CD4-positive, alpha-beta T cell treated with Interleukin-15 for 4 hours (primary cell): ENCODE measurements at regions not wholly inside any gene's neighbourhood (a gene's known extent, or its start where the extent isn't known, plus 50 kb on each side); places are given as distances from the start of the nearest gene placed in this dataset.

Experiments
- DNase-seq: peaks from one replicate; pipeline ENCODE4 v3.0.0-alpha.2; 2020; ENCODE audit warnings: low spot score

DNA sequence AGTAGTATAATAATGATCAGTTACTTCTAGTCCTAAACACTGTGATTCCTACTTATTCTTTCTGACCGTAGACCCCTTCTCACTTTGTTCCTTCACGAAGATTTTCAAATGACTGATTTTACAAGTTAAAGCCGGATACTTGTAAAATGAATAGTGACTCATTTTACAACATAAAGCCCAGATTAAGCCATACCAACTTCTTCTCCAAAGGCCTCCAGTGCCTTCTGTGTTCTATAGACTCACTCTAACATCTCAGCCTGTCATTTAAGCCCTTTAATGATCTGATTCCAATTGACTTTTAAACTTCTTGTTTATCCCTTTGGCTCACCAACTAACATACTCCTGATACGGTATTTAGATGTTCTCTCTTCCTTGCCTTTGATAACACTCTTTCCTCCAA is 480.0 kb upstream of the HS3ST1 start:
- DNase-seq = no peak

DNA sequence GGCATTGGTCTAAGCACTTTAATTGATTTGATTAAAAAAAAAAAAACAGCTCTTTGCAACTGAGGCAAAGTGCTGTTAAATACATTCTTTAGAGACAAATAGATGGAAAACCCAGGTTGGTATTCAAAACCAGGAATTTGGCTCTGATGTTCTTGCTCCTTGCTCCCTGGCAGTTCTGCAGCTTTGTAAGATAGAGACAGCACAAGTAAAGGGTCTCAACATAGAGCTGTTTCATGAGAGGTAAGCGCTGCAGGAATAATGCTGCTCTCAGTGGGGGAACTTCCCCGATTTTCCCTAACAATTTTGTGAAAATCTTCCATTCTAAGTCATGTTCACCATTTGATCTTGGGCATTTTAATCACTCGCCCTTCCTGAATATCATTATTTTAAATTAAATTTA is 479.5 kb upstream of the HS3ST1 start:
- DNase-seq = no peak

DNA sequence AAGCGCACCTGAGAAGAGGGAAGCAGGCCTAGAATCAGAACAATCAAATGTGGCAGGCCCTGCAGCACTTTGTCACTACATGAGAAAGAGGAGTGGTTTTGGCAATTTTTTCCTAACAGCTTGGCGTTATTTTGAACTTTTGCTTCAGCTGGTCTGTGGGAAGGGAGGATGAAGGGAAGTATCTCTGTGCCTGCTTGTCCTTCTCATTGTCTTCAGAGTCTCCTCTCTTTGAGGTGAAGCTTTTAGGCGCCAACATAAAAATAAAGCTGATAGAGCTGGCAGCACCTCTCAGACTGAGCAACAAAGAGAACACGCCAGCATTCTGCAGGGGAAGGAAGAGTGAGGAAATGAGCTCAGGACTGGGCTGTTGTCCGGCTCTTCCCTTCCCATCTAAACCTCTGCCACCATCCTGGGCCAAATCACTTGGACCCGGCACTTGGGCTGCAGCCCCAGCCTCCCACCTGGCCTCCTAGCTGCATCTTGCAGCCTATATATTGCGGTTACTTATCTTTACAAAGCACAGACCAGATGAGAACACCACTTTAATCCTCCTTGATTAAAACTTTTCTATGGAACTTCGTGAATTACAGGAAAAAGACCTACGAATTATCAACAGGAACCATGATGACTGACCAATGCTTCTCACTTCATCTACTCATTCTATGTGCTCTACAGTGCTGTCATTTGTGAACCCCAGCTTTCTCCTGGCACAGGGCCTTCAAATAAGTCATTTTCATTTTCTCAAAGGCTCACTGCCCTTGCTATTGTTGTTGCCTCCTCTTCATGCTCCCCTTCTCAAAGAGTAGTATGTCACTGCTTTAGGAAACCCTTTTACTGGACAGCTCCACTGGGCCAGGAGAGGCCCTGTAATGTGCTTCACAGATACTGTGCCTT is 476.4 kb upstream of the HS3ST1 start:
- no peak for DNase-seq

- DNase-seq = no peak
Observed at GRCh38 chr4:11904117-11904535, 475.4 kb upstream of the HS3ST1 start.

- no peak for DNase-seq
Observed at GRCh38 chr4:11901089-11901488, 472.4 kb upstream of the HS3ST1 start.

GRCh38 chr4:11900359-11900758 is 471.7 kb upstream of the HS3ST1 start:
- DNase-seq = no peak

DNA sequence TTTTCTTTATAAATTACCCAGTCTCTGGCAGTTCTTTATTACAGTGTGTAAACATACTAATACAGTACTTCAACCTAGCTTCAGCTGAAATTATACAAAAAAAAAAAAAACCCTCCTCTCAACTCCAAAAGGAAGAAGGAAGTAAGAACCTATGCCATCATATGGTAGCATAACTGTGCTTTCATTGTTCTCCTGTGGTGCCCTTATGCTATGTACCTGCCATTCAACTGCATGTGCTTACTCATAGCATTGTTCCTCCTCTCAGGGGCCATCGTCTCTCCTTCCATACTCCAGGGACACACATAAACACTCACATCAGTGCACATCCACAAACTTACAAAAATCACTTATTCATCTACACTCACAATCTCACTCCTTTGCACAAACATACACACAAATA is 470.1 kb upstream of the HS3ST1 start:
- DNase-seq = no peak

DNA sequence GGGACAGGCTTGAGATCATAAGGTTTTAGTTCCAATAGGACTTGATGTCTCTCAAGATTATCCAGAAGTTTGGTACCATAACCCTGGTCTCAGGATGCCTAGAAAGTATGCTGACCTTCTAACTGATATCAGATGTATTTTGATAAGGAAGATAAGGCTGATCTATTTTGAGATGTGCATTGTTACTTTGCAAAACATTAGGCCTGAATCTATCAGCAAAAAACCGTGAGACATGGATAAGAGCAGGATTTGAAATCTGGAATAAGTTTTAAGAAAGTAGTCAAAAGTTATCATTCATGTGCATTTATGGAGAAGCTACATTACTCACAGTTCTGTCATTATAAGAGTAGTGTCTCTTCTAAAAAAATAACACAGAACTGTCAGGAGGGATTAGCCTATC is 467.1 kb upstream of the HS3ST1 start:
- DNase-seq = no peak

DNA sequence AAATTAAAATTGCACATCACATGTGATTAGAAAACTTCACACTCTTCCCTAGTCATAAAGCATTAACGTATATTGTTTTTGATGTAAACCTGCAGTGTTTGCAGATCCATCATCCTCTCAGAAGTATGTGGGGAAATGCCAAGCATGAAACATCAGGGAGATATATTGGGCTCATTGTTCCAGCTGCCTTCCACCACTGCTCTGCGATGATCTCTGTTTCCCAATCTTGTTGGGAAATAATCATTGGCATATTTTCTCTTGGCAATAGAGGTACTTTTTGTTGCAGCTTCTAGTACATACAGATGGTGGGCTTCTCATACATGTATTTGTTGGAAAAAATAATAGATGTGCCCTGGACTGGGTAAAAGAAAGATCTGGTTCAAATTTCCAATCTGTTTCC is 466.3 kb upstream of the HS3ST1 start:
- no peak for DNase-seq

DNA sequence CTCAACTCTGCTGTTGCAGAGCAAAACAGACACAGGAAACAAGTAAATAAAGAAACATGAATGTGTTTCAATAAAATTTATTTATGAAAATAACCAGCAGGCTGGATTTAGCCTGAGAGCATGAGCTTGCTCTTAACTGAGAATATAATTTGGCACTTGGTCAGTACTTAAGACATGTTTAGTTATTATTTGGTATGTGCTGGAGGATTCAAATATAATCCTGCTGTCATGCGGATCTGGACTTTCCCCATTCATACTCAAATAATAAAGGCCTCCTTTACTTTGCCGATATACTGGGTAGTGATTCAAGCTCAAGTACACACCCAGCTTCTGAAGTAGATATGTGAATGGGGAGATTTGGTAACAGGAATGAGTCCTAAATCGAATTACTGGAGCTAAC is 465.5 kb upstream of the HS3ST1 start:
- DNase-seq = no peak

DNA sequence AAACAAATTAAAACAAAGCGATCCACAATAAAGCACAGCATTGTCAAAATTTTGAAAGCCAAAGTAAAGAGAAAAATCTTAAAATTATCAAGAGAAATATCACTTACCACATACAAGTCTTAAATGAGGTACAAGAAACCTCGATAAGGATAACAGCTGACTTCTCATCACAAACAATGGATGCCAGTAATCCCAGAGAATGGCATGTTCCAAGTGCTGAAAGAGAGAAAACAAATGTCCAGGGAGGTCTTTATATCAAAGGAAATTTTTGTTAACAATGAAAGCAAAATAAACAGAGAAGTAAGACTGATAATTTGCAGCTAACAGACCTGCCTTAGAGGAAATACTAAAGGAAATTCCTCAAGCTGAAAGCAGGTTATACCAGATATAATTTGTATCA is 460.4 kb upstream of the HS3ST1 start:
- no peak for DNase-seq

DNA sequence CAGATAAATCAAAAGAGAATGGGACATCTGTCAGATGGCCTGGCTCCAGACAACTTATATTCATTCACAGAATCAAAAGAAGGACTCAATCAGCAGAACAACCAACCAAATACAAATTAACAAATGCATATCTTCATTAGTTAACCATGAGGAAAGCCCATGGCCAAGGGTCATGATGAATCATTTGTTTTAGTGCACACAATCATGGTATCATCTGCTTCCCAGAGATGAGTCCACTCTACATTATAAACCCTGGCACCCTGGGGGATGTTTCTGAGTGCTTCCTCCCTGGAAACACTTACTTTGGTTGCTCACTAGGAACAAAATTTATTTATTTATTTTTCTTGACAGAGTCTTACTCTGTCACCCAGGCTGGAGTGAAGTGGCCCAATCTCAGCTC is 453.3 kb upstream of the HS3ST1 start:
- no peak for DNase-seq

GRCh38 chr4:11881364-11881763 is 452.7 kb upstream of the HS3ST1 start:
- no peak for DNase-seq

DNA sequence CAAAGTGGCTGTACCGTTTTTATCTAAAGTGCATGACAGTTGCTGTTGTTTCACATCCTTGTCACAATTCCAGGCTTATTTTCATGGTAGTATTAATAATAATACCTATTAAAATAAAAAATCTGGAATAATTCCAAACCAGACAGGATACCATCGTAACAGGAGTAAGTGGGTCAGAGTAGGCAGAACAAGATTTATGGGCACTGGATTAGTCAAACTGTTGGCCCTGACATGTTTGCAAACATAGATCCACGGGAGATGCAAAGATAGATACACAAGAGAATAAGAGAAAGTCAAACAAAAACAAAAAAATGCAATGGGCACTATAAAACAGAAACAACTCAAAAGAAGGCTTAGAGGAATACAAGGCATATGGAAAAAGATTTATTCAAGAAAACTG is 449.5 kb upstream of the HS3ST1 start:
- no peak for DNase-seq

DNA sequence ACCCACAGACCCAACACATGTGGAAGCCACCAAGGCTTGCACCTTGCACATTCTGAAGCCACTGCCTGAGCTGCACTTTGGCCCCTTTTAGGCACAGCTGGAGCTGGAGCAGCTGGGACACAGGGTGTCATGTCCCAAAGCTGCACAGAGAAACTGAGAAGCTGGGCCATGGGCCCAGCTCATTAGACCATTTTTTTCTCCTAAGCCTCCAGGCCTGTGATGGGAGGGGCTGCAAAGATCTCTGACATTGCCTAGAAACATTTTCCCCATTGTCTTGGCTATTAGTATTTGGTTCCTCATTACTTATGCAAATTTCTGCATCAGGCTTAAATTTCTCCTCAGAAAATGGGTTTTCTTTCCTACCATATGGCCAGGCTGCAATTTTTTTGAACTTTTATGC is 447.4 kb upstream of the HS3ST1 start:
- no peak for DNase-seq

DNA sequence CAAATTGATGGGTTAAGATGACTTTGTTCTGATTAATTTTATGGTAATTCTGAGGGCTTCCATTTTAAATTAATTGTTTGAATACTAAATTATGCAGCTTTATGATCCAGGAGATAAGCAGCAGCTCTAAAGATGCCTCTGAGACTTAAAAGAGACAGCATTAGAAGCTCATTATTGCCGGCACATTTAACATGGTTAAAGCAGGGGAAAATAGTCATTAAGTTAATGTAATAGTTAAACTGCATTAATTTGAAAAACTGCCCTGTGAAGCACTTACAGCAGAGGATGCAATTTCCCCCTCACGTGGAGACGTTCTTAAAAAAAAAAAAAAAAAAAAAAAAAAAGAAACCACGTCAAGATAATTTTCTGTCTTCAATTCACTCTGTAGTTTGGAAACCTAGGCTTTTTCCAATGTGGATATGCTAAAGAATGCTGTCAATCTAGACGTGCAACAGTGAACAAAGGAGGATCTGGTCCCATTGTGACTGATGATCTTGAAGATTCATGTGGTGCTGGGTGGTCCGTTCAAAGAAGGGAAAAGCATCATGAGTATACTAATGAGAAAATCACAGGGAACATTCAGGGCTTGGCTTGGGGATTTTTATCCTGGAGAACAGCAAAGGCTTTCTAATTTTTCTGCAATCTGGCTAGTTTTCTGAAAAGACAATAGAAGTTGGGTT is 440.6 kb upstream of the HS3ST1 start:
- DNase-seq = no peak

GRCh38 chr4:11866391-11866790 is 437.7 kb upstream of the HS3ST1 start:
- DNase-seq = no peak

- DNase-seq = no peak
Observed at GRCh38 chr4:11860996-11861395, 432.3 kb upstream of the HS3ST1 start.

DNA sequence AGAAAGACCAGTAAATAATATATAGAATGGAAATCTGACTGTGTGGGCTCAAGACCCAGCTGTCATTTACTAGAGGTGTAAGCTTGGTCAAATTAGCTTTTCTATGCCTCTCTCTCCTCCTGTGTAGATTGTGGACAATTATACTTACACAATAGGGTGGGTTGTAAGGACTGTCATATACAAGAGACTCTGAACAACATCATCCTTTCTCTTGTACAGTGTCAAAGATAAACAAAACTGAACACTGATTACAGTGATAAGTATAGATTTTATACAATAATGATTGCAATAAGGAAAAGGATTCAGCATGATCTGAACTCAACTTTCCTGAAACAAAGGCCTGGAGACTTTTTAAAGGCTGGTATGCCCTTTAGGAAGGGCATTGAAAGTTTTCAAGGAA is 429.2 kb upstream of the HS3ST1 start:
- no peak for DNase-seq

DNA sequence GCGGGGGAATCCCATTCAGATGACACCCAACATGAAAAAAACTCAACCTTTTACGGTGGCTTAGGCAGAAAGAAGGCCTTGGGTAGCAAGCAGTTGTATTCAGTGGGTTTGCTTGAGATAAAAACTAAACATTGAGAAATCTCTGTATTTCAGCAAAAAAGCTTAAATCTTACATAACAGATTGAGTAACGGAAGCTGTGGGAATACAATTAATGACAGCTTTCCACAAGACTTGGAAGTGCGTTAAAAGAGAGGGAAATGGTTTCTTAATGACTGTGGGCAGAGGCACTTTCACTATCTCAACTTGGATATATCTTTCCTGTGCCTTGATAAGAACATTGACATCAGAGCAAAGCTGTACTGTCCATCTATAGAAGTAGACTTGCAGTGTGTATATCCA is 418.5 kb upstream of the HS3ST1 start:
- DNase-seq = no peak

DNA sequence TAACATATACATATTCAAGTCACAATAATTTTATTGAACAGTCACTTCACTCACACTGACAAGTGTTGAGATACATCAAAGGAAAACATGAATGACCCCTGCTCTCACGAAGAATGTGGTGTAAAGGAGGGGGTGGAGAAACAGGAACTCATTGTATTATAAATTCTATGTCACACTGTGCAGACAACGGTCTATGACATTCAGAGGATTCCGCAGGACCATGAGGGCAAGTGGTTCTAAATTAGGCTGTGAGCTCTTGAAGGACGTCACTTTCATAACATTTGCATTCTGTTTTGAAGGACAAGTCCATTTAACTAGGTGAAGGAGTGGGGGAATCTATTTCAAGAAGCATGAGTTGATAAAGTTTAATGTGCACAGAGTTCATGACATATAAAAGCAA is 415.2 kb upstream of the HS3ST1 start:
- no peak for DNase-seq

DNA sequence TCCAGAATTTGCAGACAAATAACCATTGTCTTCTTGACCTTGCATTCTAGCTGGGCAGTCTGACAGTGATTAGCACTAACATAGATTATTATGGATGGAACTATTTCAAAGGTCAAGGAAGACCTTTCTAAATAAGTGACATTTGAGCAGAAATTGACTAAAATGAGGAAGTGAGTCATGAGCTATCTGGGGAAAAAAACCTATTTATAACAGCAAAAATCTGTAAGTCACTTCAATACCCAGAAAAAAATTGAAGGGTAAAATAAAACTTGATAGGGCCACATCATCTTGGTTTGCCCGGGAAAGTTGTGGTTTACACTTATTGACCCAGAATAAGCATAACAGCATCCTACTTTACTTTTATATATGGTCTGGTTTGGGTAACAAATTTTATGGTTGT is 414.6 kb upstream of the HS3ST1 start:
- no peak for DNase-seq

GRCh38 chr4:11842620-11843263 is 414.0 kb upstream of the HS3ST1 start:
- no peak for DNase-seq
